ENCODE measurements at regions not wholly inside any gene's neighbourhood (a gene's known extent, or its start where the extent isn't known, plus 50 kb on each side); places are given as distances from the start of the nearest gene placed in this dataset.

- TF ChIP-seq, protein P1, sequence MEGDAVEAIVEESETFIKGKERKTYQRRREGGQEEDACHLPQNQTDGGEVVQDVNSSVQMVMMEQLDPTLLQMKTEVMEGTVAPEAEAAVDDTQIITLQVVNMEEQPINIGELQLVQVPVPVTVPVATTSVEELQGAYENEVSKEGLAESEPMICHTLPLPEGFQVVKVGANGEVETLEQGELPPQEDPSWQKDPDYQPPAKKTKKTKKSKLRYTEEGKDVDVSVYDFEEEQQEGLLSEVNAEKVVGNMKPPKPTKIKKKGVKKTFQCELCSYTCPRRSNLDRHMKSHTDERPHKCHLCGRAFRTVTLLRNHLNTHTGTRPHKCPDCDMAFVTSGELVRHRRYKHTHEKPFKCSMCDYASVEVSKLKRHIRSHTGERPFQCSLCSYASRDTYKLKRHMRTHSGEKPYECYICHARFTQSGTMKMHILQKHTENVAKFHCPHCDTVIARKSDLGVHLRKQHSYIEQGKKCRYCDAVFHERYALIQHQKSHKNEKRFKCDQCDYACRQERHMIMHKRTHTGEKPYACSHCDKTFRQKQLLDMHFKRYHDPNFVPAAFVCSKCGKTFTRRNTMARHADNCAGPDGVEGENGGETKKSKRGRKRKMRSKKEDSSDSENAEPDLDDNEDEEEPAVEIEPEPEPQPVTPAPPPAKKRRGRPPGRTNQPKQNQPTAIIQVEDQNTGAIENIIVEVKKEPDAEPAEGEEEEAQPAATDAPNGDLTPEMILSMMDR (IDR thresholded peaks at IDR 0.05) = no peak
- TF ChIP-seq POLR2A (IDR thresholded peaks at IDR 0.05) = no peak
These were observed 1564.9 kb downstream of the OLFM4 start for GRCh38 chr13:54593504-54593903.
